OCI-LY7 (cell line): ENCODE measurements at regions not wholly inside any gene's neighbourhood (a gene's known extent, or its start where the extent isn't known, plus 50 kb on each side); places are given as distances from the start of the nearest gene placed in this dataset.

ENCODE experiments used
- EZH2phosphoT487 ChIP-seq: fragments of 200-600 bp; sonication (generic); IDR thresholded peaks from 2 replicates; pipeline ENCODE4 v1.6.1; 2018; ENCODE audit warnings: low read depth, borderline replicate concordance, mild to moderate bottlenecking, mixed run types, antibody characterized with exemption, low read length, moderate library complexity, mixed read lengths
- TF ChIP-seq, protein P1 (sequence below): fragments of 200-600 bp; sonication (generic); conservative IDR thresholded peaks from 2 replicates; pipeline ENCODE4 v1.5.1; 2014; ENCODE audit warnings: mild to moderate bottlenecking, antibody characterized with exemption, low read length, moderate library complexity, mixed read lengths

- TF ChIP-seq, protein P1, sequence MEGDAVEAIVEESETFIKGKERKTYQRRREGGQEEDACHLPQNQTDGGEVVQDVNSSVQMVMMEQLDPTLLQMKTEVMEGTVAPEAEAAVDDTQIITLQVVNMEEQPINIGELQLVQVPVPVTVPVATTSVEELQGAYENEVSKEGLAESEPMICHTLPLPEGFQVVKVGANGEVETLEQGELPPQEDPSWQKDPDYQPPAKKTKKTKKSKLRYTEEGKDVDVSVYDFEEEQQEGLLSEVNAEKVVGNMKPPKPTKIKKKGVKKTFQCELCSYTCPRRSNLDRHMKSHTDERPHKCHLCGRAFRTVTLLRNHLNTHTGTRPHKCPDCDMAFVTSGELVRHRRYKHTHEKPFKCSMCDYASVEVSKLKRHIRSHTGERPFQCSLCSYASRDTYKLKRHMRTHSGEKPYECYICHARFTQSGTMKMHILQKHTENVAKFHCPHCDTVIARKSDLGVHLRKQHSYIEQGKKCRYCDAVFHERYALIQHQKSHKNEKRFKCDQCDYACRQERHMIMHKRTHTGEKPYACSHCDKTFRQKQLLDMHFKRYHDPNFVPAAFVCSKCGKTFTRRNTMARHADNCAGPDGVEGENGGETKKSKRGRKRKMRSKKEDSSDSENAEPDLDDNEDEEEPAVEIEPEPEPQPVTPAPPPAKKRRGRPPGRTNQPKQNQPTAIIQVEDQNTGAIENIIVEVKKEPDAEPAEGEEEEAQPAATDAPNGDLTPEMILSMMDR: no peak
- no peak for TF ChIP-seq EZH2phosphoT487
Measured at GRCh38 chr7:124187962-124188361, 155.1 kb upstream of the TMEM229A start.
